PC-9 (cell line): ENCODE measurements at regions not wholly inside any gene's neighbourhood (a gene's known extent, or its start where the extent isn't known, plus 50 kb on each side); places are given as distances from the start of the nearest gene placed in this dataset.

Experiments
- CTCF ChIP-seq: fragments of 200-600 bp; sonication (generic); conservative IDR thresholded peaks from 2 replicates; pipeline ENCODE4 v1.6.1; 2017; ENCODE audit warnings: mixed run types, antibody characterized with exemption, mild to moderate bottlenecking, moderate library complexity
- EZH2 ChIP-seq: fragments of 200-600 bp; sonication (generic); IDR thresholded peaks from 2 replicates; pipeline ENCODE4 v1.8.0; 2017; ENCODE audit warnings: antibody characterized with exemption, low read depth

GRCh38 chr14:45400950-45401640 is 148.1 kb upstream of the MIS18BP1 start:
- TF ChIP-seq CTCF (no peak), EZH2 (no peak)
